HUES64 (cell line): ENCODE measurements at regions not wholly inside any gene's neighbourhood (a gene's known extent, or its start where the extent isn't known, plus 50 kb on each side); places are given as distances from the start of the nearest gene placed in this dataset.
A peak's percentile ranks its signal among the peaks of the same experiment; 100 is the strongest.

ENCODE experiments used
- H3K27ac ChIP-seq: 2 replicates; pipeline ENCODE4 v1.7.0; 2013; ENCODE audit warnings: low read depth, low read length, inconsistent platforms
- H3K27me3 ChIP-seq: 2 replicates; pipeline ENCODE4 v1.6.1; 2013; ENCODE audit warnings: mild to moderate bottlenecking, low read length; ENCODE audit not compliant: insufficient read depth
- H3K36me3 ChIP-seq: 2 replicates; pipeline ENCODE4 v1.6.1; 2013; ENCODE audit warnings: mild to moderate bottlenecking, low read length; ENCODE audit not compliant: insufficient read depth
- H3K4me1 ChIP-seq: 2 replicates; pipeline ENCODE4 v1.6.1; 2013; ENCODE audit warnings: mild to moderate bottlenecking, low read length, moderate library complexity; ENCODE audit not compliant: insufficient read depth
- H3K4me3 ChIP-seq: 2 replicates; pipeline ENCODE4 v1.5.1; 2013; ENCODE audit warnings: mild to moderate bottlenecking, low read length, moderate library complexity
- H3K9ac ChIP-seq: 2 replicates; pipeline ENCODE4 v1.6.1; 2013; ENCODE audit warnings: mild to moderate bottlenecking, low read depth, low read length
- H3K9me3 ChIP-seq: 2 replicates; pipeline ENCODE4 v1.6.1; 2013; ENCODE audit warnings: low read depth, low read length; ENCODE audit not compliant: insufficient read depth
- WGBS: fragments of 150-250, 120-280 bp; methylation state at CpG from one replicate; pipeline ENCODE4 v1.1.7; 2013; ENCODE audit warnings: missing lambda C conversion rate; 5-methylcytosine and 5-hydroxymethylcytosine counted together

DNA sequence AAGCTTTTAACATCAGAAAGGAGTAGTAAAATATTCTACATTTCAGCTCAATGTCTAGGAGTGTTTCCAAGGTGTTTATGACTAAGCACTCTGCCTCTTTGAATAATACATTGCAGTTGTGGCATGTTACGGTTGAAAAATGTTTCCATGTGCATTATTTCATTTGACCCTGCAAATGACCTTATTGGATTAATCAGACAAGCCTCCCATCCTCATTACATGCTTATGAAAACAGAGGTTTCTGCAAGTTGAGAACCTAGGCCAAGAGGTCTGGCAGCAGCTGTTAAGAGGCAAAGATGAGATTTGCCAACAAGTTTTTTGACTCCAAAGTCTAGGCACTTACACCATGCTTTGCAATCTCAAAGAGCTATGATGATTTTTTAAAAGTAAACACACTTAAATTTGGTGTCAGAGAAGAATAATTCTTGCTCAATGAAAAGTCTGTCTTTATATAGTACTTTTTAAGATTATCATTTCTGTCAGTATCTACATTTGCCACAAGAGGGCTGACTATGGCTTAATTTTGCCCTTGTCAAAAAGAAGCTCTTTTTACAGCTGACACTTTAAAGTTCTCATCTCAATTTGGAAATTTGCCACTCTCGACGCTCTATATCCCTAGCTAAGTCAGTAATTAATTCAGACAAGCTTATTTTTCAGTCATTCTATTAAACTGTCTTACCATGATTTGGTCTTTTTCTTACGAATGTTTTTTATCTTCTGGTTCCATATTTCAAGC is 260.6 kb downstream of the PAX3 start:
- Histone ChIP-seq H3K9me3 (no peaks in the 10 kb centered on the region), H3K27ac (no peak overlapping the region), H3K4me1 (0 out of 2 replicates have a peak, but pooled peaks cover 7% of the 10 kb centered on the region), H3K9ac (no peak overlapping the region), H3K27me3 (peaks cover 14% of the 10 kb centered on the region; the same call in 1 of the 2 replicates), H3K4me3 (no peak overlapping the region), H3K36me3 (no peaks in the 10 kb centered on the region)
- WGBS = 71% methylated on average over 4 of the region's 4 CpGs

DNA sequence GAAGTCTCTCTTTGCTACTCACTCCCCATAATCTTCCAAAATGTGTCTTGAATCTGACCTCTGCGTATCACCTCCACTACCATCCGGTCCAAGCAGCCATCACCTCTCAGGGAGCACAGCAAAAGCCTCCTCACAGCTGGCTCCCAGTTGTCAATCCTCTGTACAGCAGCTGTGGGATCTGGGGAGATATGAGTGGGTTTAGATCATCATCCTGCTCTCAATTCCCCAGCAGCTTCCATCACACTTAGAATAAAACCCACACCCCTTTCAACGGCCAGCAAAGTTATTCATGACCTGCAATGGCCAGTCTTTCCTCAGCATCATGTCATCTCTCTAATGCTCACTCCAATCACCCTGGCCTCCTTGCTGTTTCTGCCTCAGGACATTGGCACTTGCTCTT is 261.6 kb downstream of the PAX3 start:
- H3K27me3 ChIP-seq = peaks cover 14% of the 10 kb centered on the region; the same call in 1 of the 2 replicates
- 88% methylated on average over 3 of the region's 3 CpGs for WGBS

DNA sequence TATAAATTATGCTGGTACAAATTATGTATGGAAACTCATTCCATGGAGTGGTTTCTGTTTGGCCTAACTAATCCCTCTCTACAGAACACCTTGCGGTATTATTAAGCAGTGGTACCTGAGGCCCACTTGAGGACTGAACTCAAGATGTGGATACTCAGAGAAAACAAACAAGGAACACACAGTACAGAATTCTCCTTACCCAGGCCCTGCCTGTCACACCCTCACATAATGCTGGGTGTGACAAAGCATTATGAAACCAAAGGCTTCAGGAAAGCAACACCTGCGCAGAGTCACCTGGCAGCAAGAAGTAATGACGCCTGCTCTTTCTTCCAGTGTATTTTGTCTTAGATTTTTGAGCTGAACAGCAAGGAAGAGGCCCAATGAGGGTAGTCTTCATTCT is 264.7 kb downstream of the PAX3 start:
- Histone ChIP-seq H3K9me3 (peaks cover 4% of the 10 kb centered on the region; the same call in 1 of the 2 replicates), H3K27ac (no peak overlapping the region), H3K9ac (no peak overlapping the region), H3K27me3 (peaks cover 16% of the 10 kb centered on the region; the same call in 1 of the 2 replicates), H3K36me3 (no peaks in the 10 kb centered on the region), H3K4me1 (no peaks in the 10 kb centered on the region), H3K4me3 (no peak overlapping the region)
- whole genome bisulfite sequencing = 98% methylated on average over 3 of the region's 3 CpGs

More for the DNA sequence above, 261.6 kb downstream of the PAX3 start:
- Histone ChIP-seq H3K4me3 (no peak overlapping the region), H3K27ac (no peak overlapping the region), H3K9me3 (no peaks in the 10 kb centered on the region), H3K9ac (no peak overlapping the region), H3K4me1 (no peaks in the 10 kb centered on the region), H3K36me3 (no peaks in the 10 kb centered on the region)

DNA sequence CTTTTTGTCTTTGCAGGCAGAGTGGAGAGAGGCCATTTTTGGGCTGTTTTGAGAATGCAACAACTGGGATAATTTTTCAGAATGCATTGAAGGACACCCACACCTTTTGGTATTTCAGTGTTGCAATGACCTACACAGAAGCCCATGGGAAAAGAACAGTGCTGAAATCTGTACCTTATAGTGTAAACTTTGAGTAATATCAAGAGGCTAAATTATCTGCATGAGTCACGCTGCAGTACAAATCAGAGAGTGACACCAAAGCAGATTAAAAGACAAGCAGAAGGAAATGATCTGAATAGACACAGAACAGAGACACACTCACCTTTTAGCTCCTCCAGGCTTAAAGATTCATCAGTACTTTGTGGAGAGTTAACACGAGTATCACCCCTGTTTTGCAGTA is 265.3 kb downstream of the PAX3 start:
- H3K9me3 ChIP-seq = peaks cover 5% of the 10 kb centered on the region; the same call in 1 of the 2 replicates
- no peaks in the 10 kb centered on the region for H3K4me1 ChIP-seq
- no peak overlapping the region for H3K27ac ChIP-seq
- 100% methylated on average over 1 of the region's 2 CpGs for WGBS
- peaks cover 18% of the 10 kb centered on the region; the same call in 1 of the 2 replicates for H3K27me3 ChIP-seq
- no peaks in the 10 kb centered on the region for H3K36me3 ChIP-seq
- H3K9ac ChIP-seq = no peak overlapping the region
- no peak overlapping the region for H3K4me3 ChIP-seq

DNA sequence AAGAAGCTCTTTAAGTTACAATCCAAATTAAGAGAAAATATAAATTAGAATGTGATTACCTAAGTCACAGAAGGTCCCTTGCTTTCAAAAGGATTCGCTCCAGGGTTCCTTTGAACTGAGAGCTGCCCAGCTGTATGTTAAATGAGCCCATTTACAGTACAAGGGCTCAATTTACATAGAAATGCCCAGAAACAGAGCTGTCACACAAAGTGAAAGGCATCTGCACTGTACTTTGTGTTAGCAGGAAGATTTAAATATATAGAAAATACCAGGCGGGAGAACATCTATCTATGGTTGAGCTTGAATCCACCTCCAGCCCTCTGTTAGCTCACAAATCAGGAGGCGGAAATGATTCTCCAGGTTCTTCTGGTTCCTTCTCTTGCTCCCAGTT is 272.9 kb downstream of the PAX3 start:
- Histone ChIP-seq H3K4me3 (peak overlapping the region; percentile 26; the same call in 1 of the 2 replicates), H3K9ac (no peak overlapping the region), H3K4me1 (peaks cover 13% of the 10 kb centered on the region), H3K9me3 (peaks cover 5% of the 10 kb centered on the region; the same call in 1 of the 2 replicates), H3K27me3 (peaks cover 20% of the 10 kb centered on the region), H3K27ac (peak overlapping the region; percentile 70; the same call in 1 of the 2 replicates), H3K36me3 (no peaks in the 10 kb centered on the region)
- 2% methylated on average over 3 of the region's 3 CpGs for WGBS

DNA sequence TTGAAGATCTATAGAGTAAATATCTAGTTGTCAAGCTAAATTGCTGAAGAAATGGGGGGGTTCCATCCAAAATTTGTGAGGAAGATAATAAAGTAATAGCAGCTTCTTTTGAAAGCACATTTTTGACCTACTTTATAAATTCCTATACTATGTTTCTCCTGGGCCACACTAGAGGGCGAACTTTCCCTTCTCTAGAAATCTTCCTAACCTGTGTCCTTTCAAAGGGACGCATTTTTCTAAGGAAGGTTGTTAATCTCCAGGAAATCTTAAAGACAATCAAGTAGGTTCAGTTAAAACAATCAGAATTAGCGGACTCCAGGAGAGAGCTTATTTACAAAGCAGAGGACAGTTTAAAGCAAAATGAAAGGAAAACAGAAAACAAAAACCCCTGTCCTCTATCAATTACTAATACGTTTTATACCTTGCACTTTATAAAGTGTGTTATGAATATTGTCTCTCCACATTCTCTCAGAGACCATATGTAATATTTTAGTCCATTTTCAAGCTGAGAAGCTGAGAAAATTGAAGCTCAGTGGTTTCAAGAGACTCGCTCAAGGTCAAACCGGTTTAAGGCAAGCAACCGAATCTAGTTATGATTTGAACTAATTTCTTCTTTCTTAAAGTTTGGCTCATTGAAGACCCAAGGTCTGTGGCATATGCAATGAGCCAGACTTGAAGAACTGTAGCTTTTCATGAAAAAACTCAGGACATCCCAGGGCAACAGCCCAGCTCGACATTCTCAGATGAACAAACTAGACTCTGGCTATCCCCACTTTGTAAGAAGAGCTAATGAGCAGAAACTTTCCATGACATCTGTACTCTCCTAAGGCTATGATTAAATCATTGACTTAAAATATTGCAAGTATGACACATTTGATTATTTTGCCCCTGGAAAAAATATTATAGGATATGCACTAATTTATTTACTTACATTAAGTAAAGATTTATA is 273.6 kb downstream of the PAX3 start:
- WGBS = 2% methylated on average over 7 of the region's 8 CpGs
- Histone ChIP-seq H3K27me3 (peaks cover 20% of the 10 kb centered on the region), H3K4me1 (peaks cover 13% of the 10 kb centered on the region), H3K4me3 (peak overlapping the region; percentile 15; the same call in 1 of the 2 replicates), H3K36me3 (no peaks in the 10 kb centered on the region), H3K9ac (no peak overlapping the region; the same call in 1 of the 2 replicates), H3K27ac (peak overlapping the region; percentile 74; the same call in 1 of the 2 replicates), H3K9me3 (peaks cover 5% of the 10 kb centered on the region; the same call in 1 of the 2 replicates)

DNA sequence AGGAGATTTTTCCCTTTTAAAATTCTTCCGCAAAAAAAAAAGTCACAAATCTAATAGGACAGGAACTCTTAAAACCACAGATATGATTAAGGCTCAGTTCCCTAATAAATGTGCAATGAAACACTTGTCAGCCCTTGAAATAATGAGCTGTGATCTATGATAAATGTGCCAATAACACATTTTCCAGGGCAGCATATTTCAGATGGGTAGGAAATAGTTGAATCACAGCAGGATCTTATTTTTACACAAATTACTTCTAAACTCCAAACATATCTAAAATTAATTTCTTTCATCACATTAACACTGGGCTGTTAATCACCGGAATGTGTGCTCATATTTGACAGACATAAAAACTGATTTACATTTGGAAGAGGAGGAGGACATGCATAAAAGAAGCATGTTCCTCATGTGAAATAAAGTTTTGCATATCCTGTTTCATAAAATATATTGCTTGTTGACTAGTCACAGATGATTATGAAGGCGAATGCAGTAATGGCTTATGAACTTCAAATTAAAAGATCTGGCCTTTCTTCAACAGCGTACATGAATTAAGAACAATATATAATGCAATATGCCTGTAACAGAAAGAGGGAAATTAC is 281.4 kb downstream of the PAX3 start:
- H3K27ac ChIP-seq = no peak overlapping the region
- no peaks in the 10 kb centered on the region for H3K9me3 ChIP-seq
- H3K4me1 ChIP-seq = no peaks in the 10 kb centered on the region
- H3K27me3 ChIP-seq = no peaks in the 10 kb centered on the region
- 91% methylated on average over 3 of the region's 4 CpGs for WGBS
- no peak overlapping the region for H3K4me3 ChIP-seq
- no peak overlapping the region for H3K9ac ChIP-seq
- no peaks in the 10 kb centered on the region for H3K36me3 ChIP-seq

DNA sequence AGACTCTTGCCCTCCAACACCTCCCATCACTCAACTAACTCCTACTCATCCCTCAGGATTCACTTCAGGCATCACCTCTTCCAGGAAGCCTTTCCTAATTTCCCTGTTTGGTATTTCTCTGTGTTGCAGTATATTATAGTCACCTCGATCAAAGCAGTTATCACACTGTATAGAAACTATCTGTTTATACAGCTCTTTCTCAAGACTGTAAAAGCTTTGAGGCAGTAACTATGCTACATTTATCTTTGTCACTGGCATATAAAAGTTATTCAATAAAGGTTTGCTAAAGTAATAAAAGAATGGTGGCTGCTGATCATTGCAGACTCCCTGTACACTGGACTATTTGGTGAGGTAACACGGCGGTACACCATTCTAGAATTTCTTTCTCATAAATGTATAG is 284.9 kb downstream of the PAX3 start:
- Histone ChIP-seq H3K36me3 (no peaks in the 10 kb centered on the region), H3K4me3 (no peak overlapping the region), H3K9ac (no peak overlapping the region), H3K27me3 (no peaks in the 10 kb centered on the region), H3K9me3 (no peaks in the 10 kb centered on the region), H3K4me1 (no peaks in the 10 kb centered on the region), H3K27ac (no peak overlapping the region)
- no CpG with 5 or more reads among the region's 3 CpGs for WGBS

DNA sequence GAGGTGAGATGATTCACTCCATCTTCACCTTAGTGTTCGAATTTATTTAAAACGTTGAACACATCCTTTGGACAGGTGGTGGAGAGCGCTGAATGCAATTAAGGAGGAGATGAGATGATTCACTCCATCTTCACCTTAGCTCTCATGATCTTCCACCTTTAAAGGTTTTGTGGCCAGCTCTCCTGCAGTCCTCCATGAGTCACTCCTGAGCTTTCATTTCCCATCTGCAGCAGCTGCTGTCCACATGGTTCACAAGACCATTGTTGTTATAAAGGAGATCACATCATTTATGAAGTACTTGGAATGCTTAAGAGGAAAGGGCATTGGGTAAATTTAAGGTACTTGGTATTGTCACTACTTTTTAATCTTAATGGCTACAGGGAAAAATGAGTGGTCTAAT is 298.5 kb downstream of the PAX3 start:
- H3K4me3 ChIP-seq = no peak overlapping the region
- peaks cover 7% of the 10 kb centered on the region; the same call in 1 of the 2 replicates for H3K4me1 ChIP-seq
- H3K9ac ChIP-seq = no peak overlapping the region
- H3K36me3 ChIP-seq = no peaks in the 10 kb centered on the region
- 100% methylated on average over 3 of the region's 3 CpGs for WGBS
- no peak overlapping the region for H3K27ac ChIP-seq
- no peaks in the 10 kb centered on the region for H3K9me3 ChIP-seq
- H3K27me3 ChIP-seq = no peaks in the 10 kb centered on the region

DNA sequence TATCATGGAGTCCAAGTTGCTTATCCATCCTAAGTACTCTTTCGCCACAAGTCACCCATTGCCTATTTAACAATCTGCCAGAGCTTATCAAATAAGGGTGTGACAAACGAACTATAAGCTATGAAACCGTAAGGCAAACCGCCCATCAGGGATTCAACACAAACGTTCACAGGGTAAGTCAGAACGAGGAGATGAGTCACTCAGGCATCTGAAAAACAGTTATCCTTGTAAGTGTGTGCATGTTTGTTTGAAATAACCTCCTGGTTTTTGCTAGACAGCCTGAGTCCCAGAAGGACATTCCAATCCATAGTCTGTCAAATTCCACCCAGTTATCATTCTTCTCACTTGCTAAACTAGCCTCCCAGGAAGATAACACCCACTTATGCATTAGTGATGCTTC is 299.1 kb downstream of the PAX3 start:
- Histone ChIP-seq H3K4me1 (peaks cover 7% of the 10 kb centered on the region; the same call in 1 of the 2 replicates), H3K9ac (no peak overlapping the region), H3K9me3 (no peaks in the 10 kb centered on the region), H3K27me3 (no peaks in the 10 kb centered on the region), H3K4me3 (no peak overlapping the region), H3K36me3 (no peaks in the 10 kb centered on the region), H3K27ac (no peak overlapping the region)
- WGBS = 90% methylated on average over 6 of the region's 6 CpGs
